ENCODE measurements at regions not wholly inside any gene's neighbourhood (a gene's known extent, or its start where the extent isn't known, plus 50 kb on each side); places are given as distances from the start of the nearest gene placed in this dataset.
A peak's percentile ranks its signal among the peaks of the same experiment; 100 is the strongest.

GRCh38 chrX:7318661-7319060, 170.7 kb upstream of the PUDP start:
- TF ChIP-seq EZH2 (IDR thresholded peaks at IDR 0.05; ENCODE audit: low read length) (no peak), CTCF (optimal IDR thresholded peaks at IDR 0.05 in 1 of 3, IDR thresholded peaks at IDR 0.05 in 1 of 3, conservative IDR thresholded peaks at IDR 0.05 in 1 of 3; ENCODE audit: extremely low read depth in 1 of 3, insufficient read depth in 2 of 3, low read length in 3 of 3) (peak in 2 of 3 experiments; percentile 20 to 25)
- Histone ChIP-seq H3K4me2 (ENCODE audit: control insufficient read depth, extremely low read depth, insufficient read depth, low read depth, low read length) (no peak overlapping the region), H3K9ac (ENCODE audit: control insufficient read depth, extremely low read depth, insufficient read depth, low read length) (no peak overlapping the region), H3K36me3 (ENCODE audit: control insufficient read depth in 2 of 2, extremely low read depth in 1 of 2, insufficient read depth in 2 of 2, low read length in 2 of 2) (no peaks in the 10 kb centered on the region), H4K20me1 (ENCODE audit: control insufficient read depth, extremely low read depth, insufficient read depth, low read length) (no peaks in the 10 kb centered on the region), H2AFZ (ENCODE audit: control insufficient read depth, low read length) (no peak overlapping the region), H3K9me3 (ENCODE audit: control insufficient read depth, low read depth, low read length) (no peaks in the 10 kb centered on the region), H3K4me1 (ENCODE audit: control insufficient read depth, extremely low read depth, insufficient read depth, low read length) (no peaks in the 10 kb centered on the region), H3K4me3 (ENCODE audit: control insufficient read depth in 2 of 3, extremely low read depth in 1 of 3, insufficient read depth in 2 of 3, low read depth in 1 of 3, low read length in 3 of 3) (no peak overlapping the region), H3K9me1 (ENCODE audit: control insufficient read depth, extremely low read depth, insufficient read depth, low read length) (no peaks in the 10 kb centered on the region), H3K27ac (ENCODE audit: control insufficient read depth, insufficient read depth, low read length) (no peak overlapping the region), H3K27me3 (ENCODE audit: control insufficient read depth, extremely low read depth, insufficient read depth, low read length) (no peaks in the 10 kb centered on the region), H3K79me2 (ENCODE audit: control insufficient read depth, insufficient read depth, low read length) (no peaks in the 10 kb centered on the region)
- FAIRE-seq (no peak), DNase-seq (ENCODE audit: low read depth, low spot score) (no peak)
- dilution Hi-C loops (cut with MboI; ENCODE audit: extremely low pct_ligation_motif_present, low sequenced_read_pairs) = no loop called here

- DNase-seq (ENCODE audit: low read depth, low spot score) = no peak
Measured at GRCh38 chrX:7318241-7318640, 170.3 kb upstream of the PUDP start.

More at GRCh38 chrX:7318241-7318640, 170.3 kb upstream of the PUDP start:
- FAIRE-seq = no peak
- no peaks in the 10 kb centered on the region for H4K20me1 ChIP-seq (ENCODE audit: control insufficient read depth, extremely low read depth, insufficient read depth, low read length)
- no peaks in the 10 kb centered on the region for H3K9me1 ChIP-seq (ENCODE audit: control insufficient read depth, extremely low read depth, insufficient read depth, low read length)
- dilution Hi-C loops (cut with MboI; ENCODE audit: extremely low pct_ligation_motif_present, low sequenced_read_pairs) = no loop called here
- TF ChIP-seq CTCF (optimal IDR thresholded peaks at IDR 0.05 in 1 of 3, IDR thresholded peaks at IDR 0.05 in 1 of 3, conservative IDR thresholded peaks at IDR 0.05 in 1 of 3; ENCODE audit: extremely low read depth in 1 of 3, insufficient read depth in 2 of 3, low read length in 3 of 3) = no peak
- no peak for TF ChIP-seq EZH2 (IDR thresholded peaks at IDR 0.05; ENCODE audit: low read length)
- H3K36me3 ChIP-seq (ENCODE audit: control insufficient read depth in 2 of 2, extremely low read depth in 1 of 2, insufficient read depth in 2 of 2, low read length in 2 of 2) = no peaks in the 10 kb centered on the region
- no peaks in the 10 kb centered on the region for H3K27me3 ChIP-seq (ENCODE audit: control insufficient read depth, extremely low read depth, insufficient read depth, low read length)
- no peaks in the 10 kb centered on the region for H3K9me3 ChIP-seq (ENCODE audit: control insufficient read depth, low read depth, low read length)
- no peak overlapping the region for H3K4me2 ChIP-seq (ENCODE audit: control insufficient read depth, extremely low read depth, insufficient read depth, low read depth, low read length)
- no peak overlapping the region for H3K27ac ChIP-seq (ENCODE audit: control insufficient read depth, insufficient read depth, low read length)
- H3K4me1 ChIP-seq (ENCODE audit: control insufficient read depth, extremely low read depth, insufficient read depth, low read length) = no peaks in the 10 kb centered on the region
- H2AFZ ChIP-seq (ENCODE audit: control insufficient read depth, low read length) = no peak overlapping the region
- H3K4me3 ChIP-seq (ENCODE audit: control insufficient read depth in 2 of 3, extremely low read depth in 1 of 3, insufficient read depth in 2 of 3, low read depth in 1 of 3, low read length in 3 of 3) = no peak overlapping the region
- H3K79me2 ChIP-seq (ENCODE audit: control insufficient read depth, insufficient read depth, low read length) = no peaks in the 10 kb centered on the region
- no peak overlapping the region for H3K9ac ChIP-seq (ENCODE audit: control insufficient read depth, extremely low read depth, insufficient read depth, low read length)

Measured in keratinocyte (primary cell).